Endothelial cell of umbilical vein (primary cell): ENCODE measurements at regions not wholly inside any gene's neighbourhood (a gene's known extent, or its start where the extent isn't known, plus 50 kb on each side); places are given as distances from the start of the nearest gene placed in this dataset.

Experiments used
- BruUV-seq: library from RNA; stranded (reverse); fragments of 400-500 nt; replicated peaks from 2 replicates; lab custom pipeline; 2021; lab: Mats Ljungman, UMichigan
- CTCF ChIA-PET: fragments of 300-600, 350-600 bp; sonication (Branson Sonifier 250); formaldehyde crosslinking; loops from one replicate; lab custom pipeline; 2021; ENCODE audit warnings: antibody characterized with exemption, inconsistent platforms; lab: Charles Lee
- POLR2A ChIA-PET: fragments of 300-600, 350-600 bp; sonication (Branson Sonifier 250); formaldehyde crosslinking; loops from one replicate; lab custom pipeline; 2021; ENCODE audit warnings: antibody characterized with exemption, inconsistent platforms; lab: Charles Lee
- DNase-seq: peaks from one replicate; pipeline ENCODE4 v3.0.0-alpha.2; 2011; ENCODE audit warnings: low read depth, low spot score
- FAIRE-seq: peaks from 2 replicates; lab custom pipeline; 2011; peaks lifted over from hg19 to GRCh38; lab: Jason Lieb, UNC
- H2AFZ ChIP-seq: 2 replicates; pipeline ENCODE4 v1.6.0; 2012; ENCODE audit warnings: low read depth, low read length, control low read depth, inconsistent platforms
- H3K27ac ChIP-seq: 2 replicates; pipeline ENCODE4 v1.5.1; 2011; ENCODE audit warnings: low read depth, mild to moderate bottlenecking, control low read depth, low read length, moderate library complexity; ENCODE audit not compliant: insufficient read depth
- H3K27me3 ChIP-seq, 2 experiments: 2 replicates each; pipeline versions ENCODE4 v1.6.0 to v1.6.1; 2011; ENCODE audit warnings: low read length in 2 of 2, mixed read lengths in 1 of 2; ENCODE audit not compliant: control insufficient read depth in 2 of 2, insufficient read depth in 2 of 2
- H3K36me3 ChIP-seq, 2 experiments: 2 replicates in 1 of 2; 3 replicates in 1 of 2; pipeline ENCODE4 v1.5.1; 2011; ENCODE audit warnings: low read length in 2 of 2, mild to moderate bottlenecking in 1 of 2, moderate library complexity in 1 of 2; ENCODE audit not compliant: control insufficient read depth in 2 of 2, insufficient read depth in 2 of 2; ENCODE audit errors: extremely low read depth in 1 of 2
- H3K4me1 ChIP-seq: 3 replicates; pipeline ENCODE4 v1.5.1; 2011; ENCODE audit warnings: mild to moderate bottlenecking, low read length; ENCODE audit not compliant: control insufficient read depth, insufficient read depth; ENCODE audit errors: extremely low read depth
- H3K4me2 ChIP-seq: 2 replicates; pipeline ENCODE4 v1.6.1; 2011; ENCODE audit warnings: low read length, control low read depth, mixed read lengths; ENCODE audit not compliant: insufficient read depth
- H3K4me3 ChIP-seq, 3 experiments: fragments of 200-600 bp in 1 of 3; sonication (generic), shearing (Covaris generic) in 1 of 3; replicated peaks in 1 of 3; 2 replicates each; pipeline ENCODE4 v1.5.1; 2011 to 2016; ENCODE audit warnings: control low read depth in 3 of 3, low read length in 3 of 3, mild to moderate bottlenecking in 2 of 3, inconsistent platforms in 1 of 3, low read depth in 1 of 3, moderate library complexity in 1 of 3; ENCODE audit not compliant: insufficient read depth in 1 of 3
- H3K79me2 ChIP-seq: 2 replicates; pipeline ENCODE4 v1.6.0; 2012; ENCODE audit warnings: low read length, inconsistent platforms; ENCODE audit not compliant: control insufficient read depth, insufficient read depth
- H3K9ac ChIP-seq: replicated peaks from 2 replicates; pipeline ENCODE3; 2011; ENCODE audit warnings: low read length, control low read depth; ENCODE audit not compliant: insufficient read depth; ENCODE audit errors: extremely low read depth
- H3K9me1 ChIP-seq: replicated peaks from 3 replicates; pipeline ENCODE4 v1.6.0; 2011; ENCODE audit warnings: mild to moderate bottlenecking, low read length; ENCODE audit not compliant: control insufficient read depth, insufficient read depth; ENCODE audit errors: extremely low read depth
- H3K9me3 ChIP-seq: replicated peaks from 2 replicates; pipeline ENCODE4 v1.5.1; 2012; ENCODE audit warnings: low read length, inconsistent platforms; ENCODE audit not compliant: control insufficient read depth, insufficient read depth
- H4K20me1 ChIP-seq: replicated peaks from 2 replicates; pipeline ENCODE3; 2011; ENCODE audit warnings: mild to moderate bottlenecking, low read length; ENCODE audit not compliant: control insufficient read depth, insufficient read depth; ENCODE audit errors: extremely low read depth
- CTCF ChIP-seq, 2 donors: IDR thresholded peaks; 1 replicate in 1 of 2; 2 replicates in 1 of 2; pipeline ENCODE4 v1.5.1; 2011; ENCODE audit warnings: low read length in 2 of 2, mild to moderate bottlenecking in 2 of 2, moderate library complexity in 2 of 2, control low read depth in 1 of 2, inconsistent platforms in 1 of 2, low read depth in 1 of 2; ENCODE audit not compliant: insufficient read depth in 1 of 2; ENCODE audit errors: extremely low read depth in 1 of 2
- EZH2 ChIP-seq: IDR thresholded peaks from 2 replicates; pipeline ENCODE4 v1.6.1; 2012; ENCODE audit warnings: borderline replicate concordance, low read depth, mild to moderate bottlenecking, moderate library complexity, low read length, inconsistent platforms; ENCODE audit not compliant: severe bottlenecking
- FOS ChIP-seq: IDR thresholded peaks from 2 replicates; pipeline ENCODE4 v1.6.1; 2011; ENCODE audit warnings: mild to moderate bottlenecking, low read length, moderate library complexity, borderline replicate concordance; ENCODE audit not compliant: insufficient read depth
- GATA2 ChIP-seq: IDR thresholded peaks from 2 replicates; pipeline ENCODE4 v1.7.0; 2011; ENCODE audit warnings: low read depth, mild to moderate bottlenecking, moderate library complexity, mixed read lengths, low read length; ENCODE audit not compliant: insufficient read length, insufficient read depth
- JUN ChIP-seq: IDR thresholded peaks from 2 replicates; pipeline ENCODE4 v1.6.1; 2011; ENCODE audit warnings: borderline replicate concordance, low read depth; ENCODE audit not compliant: insufficient read length, insufficient read depth
- MYC ChIP-seq: IDR thresholded peaks from one replicate; pipeline ENCODE4 v1.6.1; 2011; ENCODE audit warnings: mild to moderate bottlenecking, low read depth, low read length
- POLR2A ChIP-seq: IDR thresholded peaks from 2 replicates; pipeline ENCODE4 v1.6.1; 2012; ENCODE audit warnings: low read depth, mild to moderate bottlenecking, control low read depth, low read length
- POLR2AphosphoS5 ChIP-seq: IDR thresholded peaks from 2 replicates; pipeline ENCODE4 v1.6.1; 2012; ENCODE audit warnings: low read depth, mild to moderate bottlenecking, control low read depth, low read length, moderate library complexity; ENCODE audit not compliant: insufficient read depth
- dilution Hi-C: fragments of 300-500 bp; cut with MboI; formaldehyde crosslinking; loops from one replicate; pipeline ENCODE4 v1.15.0; 2019; ENCODE audit warnings: low sequenced_read_pairs; ENCODE audit not compliant: extremely low pct_ligation_motif_present
- intact Hi-C: fragments of 100-400 bp; cut with micrococcal nuclease; formaldehyde crosslinking; loops from one replicate; pipeline ENCODE4 v1.10.0; 2022

DNA sequence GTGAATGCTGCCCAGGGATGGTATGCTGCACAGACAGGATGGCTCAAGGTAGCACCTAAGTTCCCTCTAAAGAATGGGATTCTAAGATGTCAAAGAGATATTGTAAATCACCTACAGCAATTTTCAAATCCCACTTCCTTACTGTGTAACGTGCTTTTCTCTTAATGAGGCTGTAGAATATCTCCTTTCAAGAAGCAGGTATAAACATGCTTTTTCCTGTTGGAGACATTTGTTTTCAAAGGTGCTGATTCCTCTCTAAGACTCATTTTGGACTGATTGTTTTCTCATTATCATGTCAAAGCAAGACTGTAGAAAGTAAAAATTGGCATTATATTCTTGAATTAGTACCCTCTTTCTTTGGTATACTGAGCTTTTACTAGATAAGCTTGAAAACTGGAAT, 412.6 kb upstream of the PAPPA start:
- Histone ChIP-seq H3K36me3 (no peaks in the 10 kb centered on the region), H3K79me2 (no peaks in the 10 kb centered on the region), H3K4me3 (no peak overlapping the region), H3K9me3 (peaks cover 2% of the 10 kb centered on the region), H4K20me1 (no peaks in the 10 kb centered on the region), H2AFZ (no peak overlapping the region), H3K4me2 (no peak overlapping the region), H3K27ac (no peak overlapping the region), H3K9ac (no peak overlapping the region), H3K4me1 (no peaks in the 10 kb centered on the region), H3K9me1 (no peaks in the 10 kb centered on the region), H3K27me3 (no peaks in the 10 kb centered on the region)
- ChIA-PET POLR2A (no interaction called here), CTCF (no interaction called here)
- DNase-seq (no peak), FAIRE-seq (no peak)
- TF ChIP-seq JUN, result no peak
- no peak for TF ChIP-seq FOS
- no peak for TF ChIP-seq MYC
- TF ChIP-seq CTCF (IDR thresholded peaks at IDR 0.05; ENCODE audit: extremely low read depth in 1 of 2, insufficient read depth in 1 of 2, low read depth in 1 of 2, low read length in 2 of 2), result no peak
- TF ChIP-seq POLR2A, result no peak
- no peak for TF ChIP-seq POLR2AphosphoS5
- no peak for TF ChIP-seq EZH2
- no peak for TF ChIP-seq GATA2
- dilution Hi-C loops (no loop called here), intact Hi-C loops (no loop called here)
- no TSS peak for BruUV-seq
